ENCODE measurements at regions not wholly inside any gene's neighbourhood (a gene's known extent, or its start where the extent isn't known, plus 50 kb on each side); places are given as distances from the start of the nearest gene placed in this dataset.
A peak's percentile ranks its signal among the peaks of the same experiment; 100 is the strongest.

DNA sequence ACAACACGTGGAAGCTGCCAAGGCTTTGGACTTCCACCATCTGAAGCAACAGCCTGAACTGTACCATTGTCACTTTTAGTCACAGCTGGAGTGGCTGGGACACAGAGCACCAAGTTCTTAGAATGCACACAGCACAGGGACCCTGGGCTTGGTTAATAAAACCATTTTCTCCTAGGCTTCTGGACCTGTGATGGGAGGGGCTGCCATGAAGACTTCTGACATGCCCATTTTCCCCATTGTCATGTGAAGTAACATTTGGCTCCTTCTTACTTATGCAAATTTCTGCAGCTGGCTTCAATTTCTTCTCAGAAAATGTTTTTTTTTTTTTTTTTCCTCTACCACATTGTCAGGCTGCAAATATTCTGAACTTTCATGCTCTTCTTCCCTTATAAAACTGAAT lies 138.6 kb upstream of the BRINP3 start:
- DNase-seq = no peak
- Histone ChIP-seq H3K27ac (ENCODE audit: low read depth in 2 of 2, low read length in 2 of 2) (no peak overlapping the region), H3K27me3 (ENCODE audit: control insufficient read depth, insufficient read depth, low read length) (no peaks in the 10 kb centered on the region), H3K4me3 (ENCODE audit: low read length in 3 of 3) (no peak overlapping the region), H3K9me3 (ENCODE audit: control insufficient read depth in 2 of 3, insufficient read depth in 1 of 3, low read length in 3 of 3) (no peaks in the 10 kb centered on the region), H3K4me1 (ENCODE audit: control insufficient read depth in 2 of 3, insufficient read depth in 2 of 3, low read depth in 1 of 3, low read length in 3 of 3) (no peaks in the 10 kb centered on the region), H3K9ac (ENCODE audit: low read length in 3 of 3) (no peak overlapping the region), H3K36me3 (ENCODE audit: control insufficient read depth in 2 of 3, insufficient read depth in 3 of 3, low read length in 3 of 3) (no peaks in the 10 kb centered on the region)
- no peak for TF ChIP-seq CTCF (IDR thresholded peaks at IDR 0.05; ENCODE audit: borderline replicate concordance, extremely low read depth, insufficient read depth)
- intact Hi-C loops (cut with DNase I) = no loop called here
- FAIRE-seq = no peak

GRCh38 chr1:190619724-190620123 lies 142.1 kb upstream of the BRINP3 start:
- no peak for TF ChIP-seq CTCF (IDR thresholded peaks at IDR 0.05; ENCODE audit: borderline replicate concordance, extremely low read depth, insufficient read depth)
- Histone ChIP-seq H3K9ac (ENCODE audit: low read length in 3 of 3) (no peak overlapping the region), H3K4me3 (ENCODE audit: low read length in 3 of 3) (no peak overlapping the region), H3K27me3 (ENCODE audit: control insufficient read depth, insufficient read depth, low read length) (no peaks in the 10 kb centered on the region), H3K4me1 (ENCODE audit: control insufficient read depth in 2 of 3, insufficient read depth in 2 of 3, low read depth in 1 of 3, low read length in 3 of 3) (no peaks in the 10 kb centered on the region), H3K36me3 (ENCODE audit: control insufficient read depth in 2 of 3, insufficient read depth in 3 of 3, low read length in 3 of 3) (no peaks in the 10 kb centered on the region), H3K27ac (ENCODE audit: low read depth in 2 of 2, low read length in 2 of 2) (no peak overlapping the region), H3K9me3 (ENCODE audit: control insufficient read depth in 2 of 3, insufficient read depth in 1 of 3, low read length in 3 of 3) (no peaks in the 10 kb centered on the region)
- FAIRE-seq = no peak
- no peak for DNase-seq
- intact Hi-C loops (cut with DNase I) = no loop called here

DNA sequence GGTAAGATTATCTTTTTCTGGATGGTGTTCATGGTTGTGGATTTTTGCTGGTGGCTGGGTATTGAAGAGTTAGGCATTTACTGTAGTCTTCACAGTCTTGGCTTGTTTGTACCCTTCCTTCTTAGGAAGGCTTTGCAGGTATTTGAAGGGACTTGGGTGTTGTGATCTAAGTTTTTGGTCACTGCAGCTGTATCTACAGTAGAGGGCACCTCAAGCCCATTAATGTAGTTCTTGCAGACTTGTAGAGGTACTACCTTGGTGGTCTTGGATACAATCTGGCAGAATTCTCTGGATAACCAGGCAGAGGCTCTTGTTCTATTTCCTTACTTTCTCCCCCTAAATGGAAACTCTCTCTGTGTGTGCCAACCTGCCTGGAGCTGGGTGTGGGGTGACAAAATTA lies 155.8 kb upstream of the BRINP3 start:
- H3K9ac ChIP-seq (ENCODE audit: low read length in 3 of 3) = no peak overlapping the region
- no peaks in the 10 kb centered on the region for H3K9me3 ChIP-seq (ENCODE audit: control insufficient read depth in 2 of 3, insufficient read depth in 1 of 3, low read length in 3 of 3)
- no peaks in the 10 kb centered on the region for H3K36me3 ChIP-seq (ENCODE audit: control insufficient read depth in 2 of 3, insufficient read depth in 3 of 3, low read length in 3 of 3)
- no peak for TF ChIP-seq CTCF (IDR thresholded peaks at IDR 0.05; ENCODE audit: borderline replicate concordance, extremely low read depth, insufficient read depth)
- no peaks in the 10 kb centered on the region for H3K27me3 ChIP-seq (ENCODE audit: control insufficient read depth, insufficient read depth, low read length)
- peak in 2 of 5 donors; percentile 4 to 17 for DNase-seq
- H3K27ac ChIP-seq (ENCODE audit: low read depth in 2 of 2, low read length in 2 of 2) = no peak overlapping the region
- no peak for FAIRE-seq
- no peaks in the 10 kb centered on the region for H3K4me1 ChIP-seq (ENCODE audit: control insufficient read depth in 2 of 3, insufficient read depth in 2 of 3, low read depth in 1 of 3, low read length in 3 of 3)
- H3K4me3 ChIP-seq (ENCODE audit: low read length in 3 of 3) = no peak overlapping the region
- intact Hi-C loops (cut with DNase I) = no loop called here

GRCh38 chr1:190634134-190634533 lies 156.5 kb upstream of the BRINP3 start:
- Histone ChIP-seq H3K4me1 (ENCODE audit: control insufficient read depth in 2 of 3, insufficient read depth in 2 of 3, low read depth in 1 of 3, low read length in 3 of 3) (no peaks in the 10 kb centered on the region), H3K27me3 (ENCODE audit: control insufficient read depth, insufficient read depth, low read length) (no peaks in the 10 kb centered on the region), H3K27ac (ENCODE audit: low read depth in 2 of 2, low read length in 2 of 2) (no peak overlapping the region), H3K4me3 (ENCODE audit: low read length in 3 of 3) (no peak overlapping the region), H3K36me3 (ENCODE audit: control insufficient read depth in 2 of 3, insufficient read depth in 3 of 3, low read length in 3 of 3) (no peaks in the 10 kb centered on the region), H3K9ac (ENCODE audit: low read length in 3 of 3) (no peak overlapping the region), H3K9me3 (ENCODE audit: control insufficient read depth in 2 of 3, insufficient read depth in 1 of 3, low read length in 3 of 3) (no peaks in the 10 kb centered on the region)
- FAIRE-seq = no peak
- DNase-seq = no peak
- no peak for TF ChIP-seq CTCF (IDR thresholded peaks at IDR 0.05; ENCODE audit: borderline replicate concordance, extremely low read depth, insufficient read depth)
- intact Hi-C loops (cut with DNase I) = no loop called here

Data from kidney (tissue), 13 donors.